MCF 10A (cell line): ENCODE measurements at regions not wholly inside any gene's neighbourhood (a gene's known extent, or its start where the extent isn't known, plus 50 kb on each side); places are given as distances from the start of the nearest gene placed in this dataset.

Source experiments
- BruUV-seq: library from RNA; stranded (reverse); fragments of 400-500 nt; replicated peaks from 2 replicates; lab custom pipeline; 2021; lab: Mats Ljungman, UMichigan
- CTCF ChIA-PET: fragments of 300-600 bp; sonication (Branson Sonifier 250); formaldehyde crosslinking; extraction: SDS; loops from one replicate; lab custom pipeline; 2021; ENCODE audit warnings: antibody characterized with exemption, inconsistent platforms; lab: Yijun Ruan, JAX
- POLR2A ChIA-PET: fragments of 300-600, 350-650 bp; sonication (Branson Sonifier 250); formaldehyde crosslinking; extraction: SDS; loops from one replicate; lab custom pipeline; 2020; ENCODE audit warnings: antibody characterized with exemption, inconsistent platforms; lab: Yijun Ruan, JAX
- DNase-seq: peaks from one replicate; pipeline ENCODE4 v3.0.0-alpha.2; 2018; ENCODE audit not compliant: unreplicated experiment
- H3K27ac Mint-ChIP-seq: one replicate; pipeline ENCODE4 v1.8.0; 2022; ENCODE audit warnings: mild to moderate bottlenecking, low read depth, mixed read lengths; ENCODE audit not compliant: unreplicated experiment
- H3K27me3 Mint-ChIP-seq: one replicate; pipeline ENCODE4 v1.8.0; 2022; ENCODE audit warnings: mixed read lengths; ENCODE audit not compliant: insufficient read depth, unreplicated experiment
- H3K36me3 Mint-ChIP-seq: one replicate; pipeline ENCODE4 v1.8.0; 2022; ENCODE audit warnings: mild to moderate bottlenecking, moderate library complexity, mixed read lengths; ENCODE audit not compliant: insufficient read depth, unreplicated experiment
- H3K4me1 Mint-ChIP-seq: one replicate; pipeline ENCODE4 v1.8.0; 2022; ENCODE audit warnings: mixed read lengths; ENCODE audit not compliant: insufficient read depth, unreplicated experiment
- H3K4me3 Mint-ChIP-seq: one replicate; pipeline ENCODE4 v1.8.0; 2022; ENCODE audit warnings: mild to moderate bottlenecking, moderate library complexity, mixed read lengths; ENCODE audit not compliant: unreplicated experiment
- H3K9me3 Mint-ChIP-seq: one replicate; pipeline ENCODE4 v1.8.0; 2022; ENCODE audit warnings: mixed read lengths; ENCODE audit not compliant: unreplicated experiment
- CTCF ChIP-seq: fragments of 200-600 bp; IDR thresholded peaks from one replicate; pipeline ENCODE4 v1.8.0; 2022; ENCODE audit warnings: antibody characterized with exemption, mild to moderate bottlenecking; ENCODE audit not compliant: unreplicated experiment
- intact Hi-C: fragments of 100-400 bp; cut with micrococcal nuclease; formaldehyde crosslinking; loops from 2 replicates; pipeline ENCODE4 v1.14.1; 2022

DNA sequence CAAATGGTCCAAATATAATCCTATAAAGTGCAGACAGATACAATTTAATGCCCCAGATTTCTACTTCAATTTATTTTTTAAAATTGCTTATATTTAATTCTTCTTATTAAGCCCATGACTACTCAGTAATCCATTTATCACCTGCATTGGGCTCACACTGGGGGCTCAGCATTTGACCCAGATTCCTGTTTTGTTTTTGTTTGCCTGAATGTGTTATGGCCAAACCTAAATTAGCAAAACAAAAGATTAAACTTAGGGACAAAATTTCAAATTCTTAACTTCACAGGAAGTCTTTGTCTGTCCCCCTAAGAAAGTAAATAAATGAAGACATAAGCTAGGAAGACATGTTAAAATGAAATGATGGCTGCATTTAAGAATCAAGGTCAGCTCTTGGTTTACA, 322.3 kb downstream of the RMST start:
- H3K9me3 Mint-ChIP-seq = no peaks in the 10 kb centered on the region
- POLR2A ChIA-PET = no interaction called here
- H3K36me3 Mint-ChIP-seq = no peaks in the 10 kb centered on the region
- intact Hi-C loops = no loop called here
- no peak for TF ChIP-seq CTCF
- no TSS peak for BruUV-seq
- H3K4me3 Mint-ChIP-seq = no peak overlapping the region
- H3K27me3 Mint-ChIP-seq = no peaks in the 10 kb centered on the region
- no peak overlapping the region for H3K27ac Mint-ChIP-seq
- CTCF ChIA-PET = no interaction called here
- H3K4me1 Mint-ChIP-seq = no peaks in the 10 kb centered on the region
- DNase-seq = no peak

- Mint-ChIP-seq H3K27me3 (no peaks in the 10 kb centered on the region), H3K36me3 (no peaks in the 10 kb centered on the region), H3K27ac (no peak overlapping the region), H3K9me3 (peaks cover 14% of the 10 kb centered on the region), H3K4me3 (no peak overlapping the region), H3K4me1 (no peaks in the 10 kb centered on the region)
- POLR2A ChIA-PET = no interaction called here
- no peak for DNase-seq
- intact Hi-C loops = no loop called here
- no TSS peak for BruUV-seq
- no peak for TF ChIP-seq CTCF
- CTCF ChIA-PET = no interaction called here
These were observed 327.7 kb downstream of the RMST start for GRCh38 chr12:97790281-97790680.

- CTCF ChIA-PET = interaction anchor here (0.6 kb wide), 1 partner anchor 100 kb away, joined by 3 read pairs; no protein-coding TSS in a partner anchor
These were observed 334.9 kb downstream of the RMST start for GRCh38 chr12:97797473-97797872.

DNA sequence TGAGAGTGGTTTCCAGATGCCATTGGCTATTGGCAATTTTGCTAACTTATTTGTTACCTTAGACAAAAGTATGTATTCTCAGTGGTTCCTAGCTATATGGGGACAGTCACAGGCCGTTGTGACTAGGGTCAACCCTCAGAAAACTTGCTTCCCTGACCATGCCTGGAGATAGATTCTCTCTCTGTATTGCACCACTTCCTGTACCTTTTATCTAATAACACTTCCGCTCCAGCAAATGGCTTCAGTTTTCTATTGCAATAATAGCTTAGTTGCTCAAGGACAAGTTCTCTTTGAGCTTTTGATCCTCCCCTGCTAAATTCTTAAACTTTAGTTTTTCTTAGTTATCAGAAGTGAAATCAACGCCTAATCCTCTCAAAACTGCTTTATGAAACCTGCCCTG, 338.0 kb downstream of the RMST start:
- ChIA-PET CTCF (no interaction called here), POLR2A (no interaction called here)
- no peaks in the 10 kb centered on the region for H3K9me3 Mint-ChIP-seq
- H3K4me3 Mint-ChIP-seq = no peak overlapping the region
- intact Hi-C loops = no loop called here
- no peaks in the 10 kb centered on the region for H3K27me3 Mint-ChIP-seq
- DNase-seq = no peak
- TF ChIP-seq CTCF = no peak
- no peaks in the 10 kb centered on the region for H3K4me1 Mint-ChIP-seq
- no TSS peak for BruUV-seq
- no peak overlapping the region for H3K27ac Mint-ChIP-seq
- H3K36me3 Mint-ChIP-seq = no peaks in the 10 kb centered on the region

More at GRCh38 chr12:97797473-97797872, 334.9 kb downstream of the RMST start:
- Mint-ChIP-seq H3K36me3 (no peaks in the 10 kb centered on the region), H3K4me3 (no peak overlapping the region), H3K9me3 (peaks cover 3% of the 10 kb centered on the region), H3K27ac (no peak overlapping the region), H3K27me3 (no peaks in the 10 kb centered on the region), H3K4me1 (no peaks in the 10 kb centered on the region)
- BruUV-seq = no TSS peak
- POLR2A ChIA-PET = no interaction called here
- DNase-seq = no peak
- no peak for TF ChIP-seq CTCF
- intact Hi-C loops = no loop called here
